ENCODE measurements at regions not wholly inside any gene's neighbourhood (a gene's known extent, or its start where the extent isn't known, plus 50 kb on each side); places are given as distances from the start of the nearest gene placed in this dataset.

- no peaks in the 10 kb centered on the region for H3K9me3 Mint-ChIP-seq
- no peaks in the 10 kb centered on the region for H3K27me3 ChIP-seq (ENCODE audit: control insufficient read depth in 2 of 2, insufficient read depth in 2 of 2, low read length in 2 of 2)
- H3K36me3 ChIP-seq (replicated peaks in 1 of 2; ENCODE audit: control insufficient read depth in 1 of 2, insufficient read depth in 2 of 2, low read length in 2 of 2): no peaks in the 10 kb centered on the region
- no peak overlapping the region for H2AFZ ChIP-seq (ENCODE audit: insufficient read depth, low read depth, low read length, poor library complexity, severe bottlenecking)
- H3K36me3 Mint-ChIP-seq: no peaks in the 10 kb centered on the region
- H3K79me2 ChIP-seq (ENCODE audit: insufficient read depth, low read length): no peaks in the 10 kb centered on the region
- DNase-seq: no peak
- TF ChIP-seq, protein P1, sequence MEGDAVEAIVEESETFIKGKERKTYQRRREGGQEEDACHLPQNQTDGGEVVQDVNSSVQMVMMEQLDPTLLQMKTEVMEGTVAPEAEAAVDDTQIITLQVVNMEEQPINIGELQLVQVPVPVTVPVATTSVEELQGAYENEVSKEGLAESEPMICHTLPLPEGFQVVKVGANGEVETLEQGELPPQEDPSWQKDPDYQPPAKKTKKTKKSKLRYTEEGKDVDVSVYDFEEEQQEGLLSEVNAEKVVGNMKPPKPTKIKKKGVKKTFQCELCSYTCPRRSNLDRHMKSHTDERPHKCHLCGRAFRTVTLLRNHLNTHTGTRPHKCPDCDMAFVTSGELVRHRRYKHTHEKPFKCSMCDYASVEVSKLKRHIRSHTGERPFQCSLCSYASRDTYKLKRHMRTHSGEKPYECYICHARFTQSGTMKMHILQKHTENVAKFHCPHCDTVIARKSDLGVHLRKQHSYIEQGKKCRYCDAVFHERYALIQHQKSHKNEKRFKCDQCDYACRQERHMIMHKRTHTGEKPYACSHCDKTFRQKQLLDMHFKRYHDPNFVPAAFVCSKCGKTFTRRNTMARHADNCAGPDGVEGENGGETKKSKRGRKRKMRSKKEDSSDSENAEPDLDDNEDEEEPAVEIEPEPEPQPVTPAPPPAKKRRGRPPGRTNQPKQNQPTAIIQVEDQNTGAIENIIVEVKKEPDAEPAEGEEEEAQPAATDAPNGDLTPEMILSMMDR (IDR thresholded peaks at IDR 0.05): no peak
- no peak overlapping the region for H3K4me2 ChIP-seq (replicated peaks; ENCODE audit: extremely low read depth, low read length, poor library complexity, severe bottlenecking)
- WGBS (ENCODE audit: insufficient coverage): 77% methylated on average over 7 of the region's 7 CpGs
- no peak overlapping the region for H3K9ac ChIP-seq (ENCODE audit: insufficient read depth, low read length, poor library complexity, severe bottlenecking)
- H3K27ac Mint-ChIP-seq: no peak overlapping the region
- intact Hi-C loops (cut with micrococcal nuclease): no loop called here
- no peak overlapping the region for H3K27ac ChIP-seq (ENCODE audit: low read depth in 1 of 2, low read length in 2 of 2)
- no peak overlapping the region for H3K4me3 Mint-ChIP-seq
- no peaks in the 10 kb centered on the region for H4K20me1 ChIP-seq (ENCODE audit: insufficient read depth, low read length)
- H3K27me3 Mint-ChIP-seq (ENCODE audit: low read depth in 3 of 3): peaks cover 0 to 1% (median 0%) of the 10 kb centered on the region in 3 donors
- no peaks in the 10 kb centered on the region for H3K9me3 ChIP-seq (replicated peaks in 1 of 2; ENCODE audit: control insufficient read depth in 1 of 2, insufficient read depth in 1 of 2, low read length in 2 of 2)
- peaks cover 5% of the 10 kb centered on the region for H3K4me1 Mint-ChIP-seq
- no peaks in the 10 kb centered on the region for H3K4me1 ChIP-seq (ENCODE audit: control insufficient read depth in 1 of 2, insufficient read depth in 2 of 2, low read length in 2 of 2)
- H3K4me3 ChIP-seq (replicated peaks in 1 of 3; ENCODE audit: low read depth in 2 of 3, low read length in 3 of 3): no peak overlapping the region
These were observed 90.5 kb upstream of the YWHAQ start for GRCh38 chr2:9721344-9721743.

DNA sequence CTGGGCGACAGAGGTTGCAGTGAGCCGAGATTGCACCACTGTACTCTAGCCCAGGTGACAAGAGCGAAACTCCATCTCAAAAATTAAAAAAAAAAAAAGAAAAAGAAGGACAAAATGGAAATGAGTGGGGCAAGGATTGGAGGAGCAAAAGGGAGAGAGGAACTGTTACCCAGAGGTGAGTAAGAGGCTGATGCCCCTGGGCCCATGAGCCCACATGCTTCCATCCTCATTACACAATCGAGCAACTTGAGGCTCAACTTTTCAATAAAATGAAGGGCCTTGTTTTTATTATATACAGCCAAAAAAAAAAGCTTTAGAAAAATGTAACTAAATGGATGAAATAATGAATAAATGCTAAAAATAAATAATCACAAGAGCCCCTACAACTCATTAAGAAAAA, 91.7 kb upstream of the YWHAQ start:
- no peaks in the 10 kb centered on the region for H4K20me1 ChIP-seq (ENCODE audit: insufficient read depth, low read length)
- Mint-ChIP-seq H3K4me3 (no peak overlapping the region), H3K27me3 (ENCODE audit: low read depth in 3 of 3) (peaks cover 0 to 1% (median 1%) of the 10 kb centered on the region in 3 donors), H3K36me3 (no peaks in the 10 kb centered on the region), H3K4me1 (peaks cover 6% of the 10 kb centered on the region), H3K27ac (no peak overlapping the region), H3K9me3 (no peaks in the 10 kb centered on the region)
- intact Hi-C loops (cut with micrococcal nuclease): no loop called here
- no peaks in the 10 kb centered on the region for H3K27me3 ChIP-seq (ENCODE audit: control insufficient read depth in 2 of 2, insufficient read depth in 2 of 2, low read length in 2 of 2)
- no peaks in the 10 kb centered on the region for H3K79me2 ChIP-seq (ENCODE audit: insufficient read depth, low read length)
- no peak overlapping the region for H3K27ac ChIP-seq (ENCODE audit: low read depth in 1 of 2, low read length in 2 of 2)
- TF ChIP-seq, protein P1 (IDR thresholded peaks at IDR 0.05): no peak
- DNase-seq: no peak
- no peak overlapping the region for H3K4me2 ChIP-seq (replicated peaks; ENCODE audit: extremely low read depth, low read length, poor library complexity, severe bottlenecking)
- H3K4me3 ChIP-seq (replicated peaks in 1 of 3; ENCODE audit: low read depth in 2 of 3, low read length in 3 of 3): no peak overlapping the region
- no peak overlapping the region for H2AFZ ChIP-seq (ENCODE audit: insufficient read depth, low read depth, low read length, poor library complexity, severe bottlenecking)
- WGBS (ENCODE audit: insufficient coverage): no CpG with 5 or more reads among the region's 4 CpGs
- H3K36me3 ChIP-seq (replicated peaks in 1 of 2; ENCODE audit: control insufficient read depth in 1 of 2, insufficient read depth in 2 of 2, low read length in 2 of 2): no peaks in the 10 kb centered on the region
- no peak overlapping the region for H3K9ac ChIP-seq (ENCODE audit: insufficient read depth, low read length, poor library complexity, severe bottlenecking)
- peaks cover 0 to 4% of the 10 kb centered on the region in 2 donors for H3K4me1 ChIP-seq (ENCODE audit: control insufficient read depth in 1 of 2, insufficient read depth in 2 of 2, low read length in 2 of 2)
- H3K9me3 ChIP-seq (replicated peaks in 1 of 2; ENCODE audit: control insufficient read depth in 1 of 2, insufficient read depth in 1 of 2, low read length in 2 of 2): no peaks in the 10 kb centered on the region
